Activated CD4-positive, alpha-beta T cell treated with anti-CD3 and anti-CD28 coated beads, Interleukin-2, Interleukin-4, amounts not matched to agents 100 ng/mL and 50 ng/mL, durations not matched to agents 16 hours and 8 hours (primary cell): ENCODE measurements at regions not wholly inside any gene's neighbourhood (a gene's known extent, or its start where the extent isn't known, plus 50 kb on each side); places are given as distances from the start of the nearest gene placed in this dataset.
A peak's percentile ranks its signal among the peaks of the same experiment; 100 is the strongest.

Experiments
- DNase-seq: peaks from one replicate; pipeline ENCODE4 v3.0.0-alpha.2; 2020; ENCODE audit warnings: low spot score

GRCh38 chr1:11373895-11374747 is 101.1 kb downstream of the UBIAD1 start:
- no peak for DNase-seq

DNA sequence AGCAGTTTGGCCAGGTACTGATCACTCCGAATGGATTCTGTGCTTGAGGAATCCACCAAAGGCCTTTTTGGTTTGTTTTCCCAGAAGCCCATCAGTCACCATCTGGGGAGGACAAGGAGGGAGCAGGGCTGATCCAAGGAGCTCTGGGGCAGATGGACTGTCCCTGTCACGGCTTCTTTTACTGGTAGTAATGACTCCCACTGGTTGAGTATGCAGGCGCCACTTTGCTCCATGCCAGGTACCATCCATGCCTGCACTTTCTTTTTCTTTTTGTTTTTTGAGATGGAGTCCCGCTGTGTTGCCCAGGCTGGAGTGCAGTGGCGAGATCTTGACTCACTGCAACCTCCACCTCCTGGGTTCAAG is 101.7 kb downstream of the UBIAD1 start:
- DNase-seq: no peak

DNA sequence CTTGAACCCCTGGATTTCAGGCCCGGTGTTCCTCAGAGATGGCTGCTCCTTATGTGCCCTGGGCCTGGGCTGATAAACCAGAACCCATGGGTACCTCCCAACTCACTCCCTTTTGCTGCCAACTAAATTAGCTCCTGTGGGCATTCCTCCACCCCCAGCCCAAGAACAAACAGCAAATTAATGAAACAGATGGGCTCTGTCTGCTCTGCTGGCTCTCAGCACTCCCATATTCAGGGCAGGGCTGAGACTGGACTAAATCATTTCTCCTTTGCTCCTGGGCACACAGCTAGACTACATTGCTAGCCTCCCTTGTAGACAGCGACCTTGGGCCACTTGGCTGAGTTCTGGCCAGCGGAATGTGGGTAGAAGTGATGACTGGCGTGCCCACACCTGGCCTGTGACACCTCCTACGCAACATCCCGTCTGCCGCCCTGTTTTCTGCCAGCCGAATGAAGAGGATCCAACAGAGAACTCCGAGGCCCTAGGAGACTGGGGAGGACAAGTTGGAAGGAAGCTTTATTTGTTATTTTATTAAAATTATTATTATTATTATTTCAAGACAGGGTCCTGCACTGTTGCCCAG is 101.9 kb upstream of the DISP3 start:
- DNase-seq: no peak

DNA sequence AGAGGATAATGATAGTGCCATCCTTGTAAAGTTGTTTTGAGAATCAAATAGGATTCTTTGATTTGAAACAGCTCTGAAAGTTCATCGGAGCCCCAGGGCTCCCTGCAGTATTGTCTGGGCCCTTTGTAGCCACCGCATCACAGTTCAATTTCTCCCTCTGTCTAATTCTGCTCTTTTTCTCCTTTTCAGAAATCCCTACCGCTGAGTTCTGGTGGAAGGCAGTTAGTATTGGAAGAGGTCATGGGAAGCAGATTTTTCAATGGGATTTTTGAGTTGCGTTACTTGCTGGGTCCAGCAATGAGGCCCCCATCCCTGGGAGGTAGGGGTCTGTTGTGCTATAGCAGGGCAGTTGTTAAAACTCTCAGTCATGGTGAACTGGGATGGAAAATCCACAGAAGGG is 101.0 kb upstream of the DISP3 start:
- no peak for DNase-seq

DNA sequence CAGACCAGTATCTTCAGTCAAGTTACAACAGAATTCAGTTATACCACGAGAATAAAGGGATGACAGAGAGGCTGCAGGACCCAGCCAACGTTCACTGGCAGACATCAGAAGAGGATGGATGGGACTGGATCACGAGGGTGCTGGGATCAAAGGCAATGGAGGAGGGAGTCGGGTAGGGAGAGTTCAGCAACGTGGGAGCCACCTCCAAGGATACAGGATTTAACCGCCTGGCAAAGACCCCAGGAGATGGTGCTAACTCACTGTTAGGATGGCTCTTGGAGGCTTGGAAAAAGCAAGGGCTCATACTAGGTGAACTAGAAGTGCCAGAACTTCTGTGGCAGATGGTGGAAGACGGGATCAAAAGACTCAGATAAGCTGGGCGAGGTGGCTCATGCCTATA is 99.1 kb upstream of the DISP3 start:
- DNase-seq: no peak

DNA sequence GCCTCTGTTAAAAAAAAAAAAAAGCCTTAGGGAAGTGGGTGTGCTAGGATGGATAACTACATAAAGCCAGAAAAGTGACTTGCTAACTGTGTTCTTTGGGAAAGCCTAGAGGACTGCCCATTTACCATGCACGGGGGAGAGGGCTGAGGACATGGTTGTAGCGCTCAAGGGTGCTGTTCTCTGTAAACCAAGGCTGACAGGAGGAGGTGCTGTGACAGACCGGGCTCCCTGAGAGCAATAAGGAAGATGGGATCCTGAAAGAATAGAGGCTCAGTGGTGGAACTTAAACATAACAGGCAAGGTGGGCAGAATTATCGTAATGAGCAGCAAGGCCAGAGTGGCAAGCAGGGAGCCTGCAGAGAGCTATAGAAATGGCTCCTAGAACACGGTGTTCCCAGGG is 98.5 kb upstream of the DISP3 start:
- DNase-seq: no peak

DNA sequence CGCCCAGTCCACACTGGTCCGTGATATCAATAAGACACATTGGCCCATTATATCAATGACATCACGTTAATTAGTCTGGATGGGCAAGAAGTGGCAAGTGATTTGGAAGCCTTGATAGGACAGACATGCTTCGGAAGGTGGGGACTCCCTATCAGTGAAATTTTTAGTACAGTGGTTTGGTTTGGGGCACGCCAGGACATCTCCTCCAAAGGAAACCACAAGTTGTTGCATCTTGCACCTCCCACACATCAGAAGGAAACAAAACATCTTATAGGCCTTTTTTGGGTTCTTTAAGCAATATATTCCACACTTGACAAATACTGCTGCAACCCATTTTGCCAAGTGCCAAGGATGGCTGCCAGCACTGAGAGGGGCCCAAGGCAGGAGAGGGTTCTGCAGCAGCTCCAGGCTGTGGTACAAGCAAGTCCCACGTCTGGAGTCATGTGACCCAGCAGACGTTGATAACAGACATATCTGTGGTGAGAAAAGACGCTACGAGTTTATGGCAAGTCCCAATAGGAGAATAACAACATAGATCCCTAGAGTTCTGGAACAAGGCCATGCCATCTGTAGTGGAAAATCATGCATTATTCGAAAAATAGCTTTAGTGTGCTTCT is 95.3 kb upstream of the DISP3 start:
- peak; percentile 11 for DNase-seq

DNA sequence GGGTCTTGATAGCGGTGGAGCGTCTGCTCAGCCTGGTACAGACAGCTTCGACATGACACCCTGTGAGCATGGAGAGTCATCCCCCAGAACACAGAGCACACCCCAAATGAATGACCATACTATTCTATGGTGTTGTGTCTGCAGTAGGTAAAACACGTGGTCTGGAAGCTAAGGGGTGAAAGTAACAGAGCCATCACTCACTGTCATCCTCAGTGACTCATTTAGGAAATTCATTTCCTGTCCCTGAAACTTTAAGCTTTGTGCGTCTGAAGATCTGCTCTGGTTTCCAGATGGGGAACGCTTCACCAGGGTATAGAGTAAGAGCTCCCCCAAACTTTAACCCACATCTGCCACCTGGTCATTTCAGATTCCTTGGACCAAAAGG is 94.8 kb upstream of the DISP3 start:
- DNase-seq: peak; percentile 51

DNA sequence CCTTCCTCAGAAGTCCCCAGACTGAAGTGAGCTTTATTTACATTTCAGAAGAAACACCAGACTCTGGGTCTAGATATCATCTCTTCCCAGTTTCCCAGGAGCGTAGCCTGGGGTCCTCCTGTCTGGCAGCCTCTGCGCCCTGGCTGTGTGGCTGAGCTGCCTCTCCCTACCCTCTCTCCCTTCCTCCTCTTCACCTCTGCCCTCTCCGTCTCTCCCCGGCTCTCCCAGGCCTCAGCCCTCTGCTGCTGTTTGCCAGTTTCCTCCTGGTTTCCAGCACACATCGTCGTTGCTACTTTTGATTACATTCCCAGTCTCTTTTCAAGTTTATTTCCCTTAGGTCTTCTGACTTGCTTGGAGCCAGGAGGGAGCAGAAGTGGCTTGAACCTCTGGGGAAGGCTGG is 91.1 kb upstream of the DISP3 start:
- DNase-seq: no peak

DNA sequence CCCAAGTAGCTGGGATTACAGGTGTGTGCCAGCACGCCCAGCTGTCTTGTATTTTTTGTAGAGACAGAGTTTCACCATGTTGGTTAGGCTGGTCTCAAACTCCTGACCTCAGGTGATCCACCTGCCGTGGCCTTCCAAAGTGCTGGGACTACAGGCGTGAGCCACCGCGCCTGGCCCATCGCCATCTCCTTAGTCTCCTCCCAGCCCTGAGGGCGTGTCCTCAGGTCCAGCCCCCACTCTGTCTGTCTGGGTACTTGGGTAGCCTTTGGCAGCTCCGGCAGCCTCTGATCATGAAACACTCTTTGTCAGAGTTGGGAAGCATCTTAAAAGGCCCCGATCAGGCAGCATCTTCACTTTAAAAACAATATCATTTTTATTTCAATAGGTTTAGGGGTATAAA is 90.3 kb upstream of the DISP3 start:
- DNase-seq: no peak

DNA sequence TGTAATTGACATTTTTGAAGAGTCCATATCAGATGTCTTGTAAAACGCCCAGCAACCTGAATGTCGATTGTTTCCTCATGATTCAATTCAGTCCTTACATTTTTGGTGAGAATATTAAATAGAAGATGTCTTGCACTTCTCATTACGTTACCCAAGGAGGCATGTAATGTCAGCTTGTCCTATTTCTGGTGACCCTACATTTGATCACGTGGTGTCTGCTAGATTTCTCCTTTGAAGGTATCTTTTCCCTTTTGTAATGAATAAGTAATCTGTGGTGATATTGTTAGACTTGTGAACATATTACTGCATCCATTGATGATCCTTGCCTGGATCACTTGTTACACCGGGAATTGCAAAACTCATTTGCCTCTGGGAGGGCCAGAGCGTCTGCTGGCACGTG is 87.6 kb upstream of the DISP3 start:
- DNase-seq: no peak

DNA sequence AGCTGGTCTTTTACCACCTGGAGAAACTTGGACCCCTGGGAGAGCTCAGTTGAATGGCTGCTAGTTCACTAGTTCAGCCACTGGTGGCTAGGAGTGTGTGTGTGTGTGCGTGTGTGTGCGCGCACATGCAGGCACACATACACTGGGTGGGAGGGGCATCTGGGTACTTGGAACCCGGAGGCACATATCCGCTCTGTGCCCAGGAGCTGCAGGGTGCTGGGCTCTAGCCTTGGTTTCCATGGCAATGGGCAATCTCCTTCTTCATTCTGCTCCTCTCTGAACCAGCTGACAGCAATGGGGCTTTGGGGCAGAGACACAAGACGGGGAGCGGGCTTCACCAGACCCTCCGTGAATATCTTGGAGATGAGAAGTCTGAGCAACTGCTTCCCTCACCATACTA is 87.1 kb upstream of the DISP3 start:
- no peak for DNase-seq

DNA sequence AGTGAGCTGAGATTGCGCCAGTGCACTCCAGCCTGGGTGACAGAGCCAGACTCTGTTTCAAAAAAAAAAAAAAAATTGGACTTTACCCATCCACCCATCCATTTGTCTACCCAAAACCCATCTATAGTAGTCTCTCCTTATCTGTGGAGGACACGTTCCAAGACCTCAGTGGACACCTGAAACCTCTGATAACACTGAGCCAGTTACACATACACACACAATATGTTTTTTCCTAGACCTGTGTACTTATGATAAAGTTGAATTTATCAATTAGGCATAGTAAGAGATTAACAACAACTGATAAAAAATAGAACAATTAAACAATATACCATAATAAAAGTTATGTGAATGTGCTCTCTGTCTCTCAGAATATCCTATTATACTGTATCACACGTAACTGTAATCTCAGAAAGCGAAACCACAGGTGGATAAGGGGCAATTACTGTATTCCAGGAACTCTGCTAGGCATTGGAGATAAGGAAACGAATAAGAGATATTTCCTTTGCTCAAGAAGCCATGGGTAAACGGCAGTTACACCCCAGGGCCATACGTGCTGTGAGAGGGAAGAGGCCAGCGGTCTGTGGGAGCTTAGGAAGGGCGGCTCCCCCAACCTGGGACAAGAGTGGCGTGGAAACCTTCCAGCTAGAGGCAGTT is 84.2 kb upstream of the DISP3 start:
- DNase-seq: no peak

- no peak for DNase-seq
Measured at GRCh38 chr1:11395616-11396015, 83.3 kb upstream of the DISP3 start.

- DNase-seq: no peak
Measured at GRCh38 chr1:11397151-11397901, 81.6 kb upstream of the DISP3 start.

DNA sequence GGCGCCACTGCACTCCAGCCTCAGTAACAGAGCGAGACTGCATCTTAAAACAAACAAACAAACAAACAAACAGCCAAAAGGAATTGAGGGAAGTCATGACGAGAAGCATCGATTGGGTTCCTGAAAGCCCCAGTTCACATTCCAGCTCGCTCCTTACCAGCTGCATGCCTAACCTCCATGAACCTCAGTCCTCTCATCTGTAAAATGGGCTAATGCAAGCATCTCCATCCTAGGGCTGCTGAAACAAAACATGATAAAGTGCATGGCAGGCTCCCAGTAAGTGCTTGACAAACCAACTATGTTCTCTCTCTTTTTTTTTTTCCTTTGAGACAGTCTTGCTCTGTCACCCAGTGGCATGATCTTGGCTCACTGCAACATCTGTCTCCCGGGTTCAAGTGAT is 79.7 kb upstream of the DISP3 start:
- no peak for DNase-seq

- DNase-seq: no peak
Measured at GRCh38 chr1:11400155-11400554, 78.8 kb upstream of the DISP3 start.

DNA sequence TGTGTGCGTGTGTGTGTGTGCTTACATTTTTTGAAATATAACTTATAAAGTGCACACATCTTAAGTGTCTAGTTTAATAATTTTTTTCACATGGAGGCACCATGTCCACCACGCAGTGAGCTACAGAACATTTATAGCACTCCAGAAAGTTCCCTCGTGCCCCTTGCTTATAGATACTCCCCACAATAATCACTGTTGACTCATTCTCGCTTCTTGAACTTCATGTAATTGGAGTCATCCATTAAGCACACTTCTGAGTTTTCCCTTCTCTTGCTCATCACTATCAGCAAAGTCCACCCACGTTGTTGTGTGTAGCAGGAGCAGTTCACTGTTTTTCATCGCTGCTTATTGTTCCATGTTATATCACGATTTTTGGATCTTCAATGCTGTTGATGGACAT is 78.4 kb upstream of the DISP3 start:
- no peak for DNase-seq

- DNase-seq: no peak
Measured at GRCh38 chr1:11406845-11407244, 72.1 kb upstream of the DISP3 start.

GRCh38 chr1:11407301-11407994 is 71.5 kb upstream of the DISP3 start:
- DNase-seq: peak; percentile 22

DNA sequence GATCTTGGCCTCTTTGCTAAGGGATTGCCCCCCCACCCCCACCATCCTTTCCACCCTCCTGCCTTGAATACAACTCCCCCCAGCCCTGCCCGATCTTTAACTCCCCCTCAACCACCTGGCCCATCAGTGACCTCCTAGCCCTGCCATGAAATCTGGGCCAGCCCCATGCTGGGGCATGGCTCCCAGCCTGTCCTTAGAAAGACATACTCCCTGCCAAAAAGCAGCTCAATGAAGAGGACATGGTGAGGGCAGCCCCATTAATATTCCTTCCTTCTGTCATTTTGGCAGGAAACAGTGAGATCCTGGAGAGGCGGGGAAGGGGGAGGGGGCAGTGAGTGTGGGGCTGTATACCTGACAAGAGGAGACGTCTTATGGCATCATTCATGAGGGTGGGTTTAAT is 66.8 kb upstream of the DISP3 start:
- DNase-seq: no peak

DNA sequence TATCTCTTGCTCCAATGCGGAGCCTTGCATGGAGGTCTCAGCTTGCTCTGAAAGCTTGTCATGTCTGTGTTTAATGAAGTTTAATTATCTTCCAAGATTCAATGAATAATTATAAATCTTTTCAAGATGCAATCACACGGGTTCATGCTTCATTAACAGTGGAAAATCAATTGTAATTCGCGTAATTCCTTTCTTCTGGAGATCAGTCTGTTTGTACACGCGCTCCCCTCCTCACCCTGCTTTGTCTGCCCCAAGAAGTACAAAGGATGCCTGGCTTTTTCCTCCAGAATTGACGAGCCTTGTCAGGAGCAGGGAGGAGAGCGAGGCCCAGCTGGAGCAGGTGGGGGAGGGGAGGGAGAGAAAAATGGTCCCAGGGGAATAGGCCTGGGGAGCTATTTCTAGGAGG is 65.0 kb upstream of the DISP3 start:
- DNase-seq: no peak
